H1 (cell line): ENCODE measurements at regions not wholly inside any gene's neighbourhood (a gene's known extent, or its start where the extent isn't known, plus 50 kb on each side); places are given as distances from the start of the nearest gene placed in this dataset.

Source experiments
- RAD21 ChIP-seq, 2 experiments: IDR thresholded peaks in 1 of 2; conservative IDR thresholded peaks in 1 of 2; 2 replicates each; pipeline ENCODE4 v1.6.1; 2011; ENCODE audit warnings: low read depth in 2 of 2, low read length in 2 of 2, improper control_type of control experiment in 1 of 2, inconsistent platforms in 1 of 2, mild to moderate bottlenecking in 1 of 2, moderate library complexity in 1 of 2
- TF ChIP-seq, protein P1 (sequence below): fragments of 300-600 bp; sonication (generic); IDR thresholded peaks from 2 replicates; pipeline ENCODE4 v1.7.1; 2012; ENCODE audit warnings: low read length, moderate library complexity, mild to moderate bottlenecking, inconsistent platforms; ENCODE audit not compliant: insufficient replicate concordance

DNA sequence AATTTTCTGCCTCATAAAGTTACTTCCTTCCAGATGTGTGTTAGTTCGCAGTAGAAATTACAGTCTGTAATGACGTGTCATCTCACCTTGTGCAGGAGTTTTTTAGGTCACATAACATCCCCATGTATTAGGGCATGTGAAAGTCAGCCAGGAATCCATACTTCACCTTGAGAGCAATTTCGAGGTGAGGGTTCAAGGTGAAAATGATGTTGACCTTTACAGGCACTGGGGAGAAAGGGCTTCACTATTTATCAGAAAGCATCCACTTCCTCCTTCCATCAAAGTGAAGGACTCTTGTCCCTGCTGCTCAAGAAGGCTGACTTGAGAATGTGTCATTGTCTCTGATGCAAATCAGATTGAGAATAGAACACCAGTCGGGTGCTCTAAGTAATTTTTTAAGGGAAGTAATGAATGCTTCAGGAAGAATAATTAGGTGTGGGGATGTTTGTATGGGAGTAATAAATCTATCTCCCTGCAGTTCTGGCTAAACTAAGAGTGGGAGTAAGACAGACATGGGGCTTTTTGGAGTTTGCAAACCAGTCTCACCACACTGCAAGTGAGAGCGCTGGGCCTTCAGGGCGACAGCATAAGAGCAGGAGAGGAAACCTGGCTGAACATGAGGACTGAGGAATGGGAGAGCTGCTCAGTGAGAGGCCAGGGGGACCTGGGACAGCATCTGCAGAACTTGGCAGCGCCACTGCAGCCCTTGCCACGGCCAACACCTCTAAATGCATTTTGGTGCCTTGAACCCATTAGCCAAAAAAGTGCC, 85.9 kb upstream of the IL12A start (continued):
- TF ChIP-seq, protein P1, sequence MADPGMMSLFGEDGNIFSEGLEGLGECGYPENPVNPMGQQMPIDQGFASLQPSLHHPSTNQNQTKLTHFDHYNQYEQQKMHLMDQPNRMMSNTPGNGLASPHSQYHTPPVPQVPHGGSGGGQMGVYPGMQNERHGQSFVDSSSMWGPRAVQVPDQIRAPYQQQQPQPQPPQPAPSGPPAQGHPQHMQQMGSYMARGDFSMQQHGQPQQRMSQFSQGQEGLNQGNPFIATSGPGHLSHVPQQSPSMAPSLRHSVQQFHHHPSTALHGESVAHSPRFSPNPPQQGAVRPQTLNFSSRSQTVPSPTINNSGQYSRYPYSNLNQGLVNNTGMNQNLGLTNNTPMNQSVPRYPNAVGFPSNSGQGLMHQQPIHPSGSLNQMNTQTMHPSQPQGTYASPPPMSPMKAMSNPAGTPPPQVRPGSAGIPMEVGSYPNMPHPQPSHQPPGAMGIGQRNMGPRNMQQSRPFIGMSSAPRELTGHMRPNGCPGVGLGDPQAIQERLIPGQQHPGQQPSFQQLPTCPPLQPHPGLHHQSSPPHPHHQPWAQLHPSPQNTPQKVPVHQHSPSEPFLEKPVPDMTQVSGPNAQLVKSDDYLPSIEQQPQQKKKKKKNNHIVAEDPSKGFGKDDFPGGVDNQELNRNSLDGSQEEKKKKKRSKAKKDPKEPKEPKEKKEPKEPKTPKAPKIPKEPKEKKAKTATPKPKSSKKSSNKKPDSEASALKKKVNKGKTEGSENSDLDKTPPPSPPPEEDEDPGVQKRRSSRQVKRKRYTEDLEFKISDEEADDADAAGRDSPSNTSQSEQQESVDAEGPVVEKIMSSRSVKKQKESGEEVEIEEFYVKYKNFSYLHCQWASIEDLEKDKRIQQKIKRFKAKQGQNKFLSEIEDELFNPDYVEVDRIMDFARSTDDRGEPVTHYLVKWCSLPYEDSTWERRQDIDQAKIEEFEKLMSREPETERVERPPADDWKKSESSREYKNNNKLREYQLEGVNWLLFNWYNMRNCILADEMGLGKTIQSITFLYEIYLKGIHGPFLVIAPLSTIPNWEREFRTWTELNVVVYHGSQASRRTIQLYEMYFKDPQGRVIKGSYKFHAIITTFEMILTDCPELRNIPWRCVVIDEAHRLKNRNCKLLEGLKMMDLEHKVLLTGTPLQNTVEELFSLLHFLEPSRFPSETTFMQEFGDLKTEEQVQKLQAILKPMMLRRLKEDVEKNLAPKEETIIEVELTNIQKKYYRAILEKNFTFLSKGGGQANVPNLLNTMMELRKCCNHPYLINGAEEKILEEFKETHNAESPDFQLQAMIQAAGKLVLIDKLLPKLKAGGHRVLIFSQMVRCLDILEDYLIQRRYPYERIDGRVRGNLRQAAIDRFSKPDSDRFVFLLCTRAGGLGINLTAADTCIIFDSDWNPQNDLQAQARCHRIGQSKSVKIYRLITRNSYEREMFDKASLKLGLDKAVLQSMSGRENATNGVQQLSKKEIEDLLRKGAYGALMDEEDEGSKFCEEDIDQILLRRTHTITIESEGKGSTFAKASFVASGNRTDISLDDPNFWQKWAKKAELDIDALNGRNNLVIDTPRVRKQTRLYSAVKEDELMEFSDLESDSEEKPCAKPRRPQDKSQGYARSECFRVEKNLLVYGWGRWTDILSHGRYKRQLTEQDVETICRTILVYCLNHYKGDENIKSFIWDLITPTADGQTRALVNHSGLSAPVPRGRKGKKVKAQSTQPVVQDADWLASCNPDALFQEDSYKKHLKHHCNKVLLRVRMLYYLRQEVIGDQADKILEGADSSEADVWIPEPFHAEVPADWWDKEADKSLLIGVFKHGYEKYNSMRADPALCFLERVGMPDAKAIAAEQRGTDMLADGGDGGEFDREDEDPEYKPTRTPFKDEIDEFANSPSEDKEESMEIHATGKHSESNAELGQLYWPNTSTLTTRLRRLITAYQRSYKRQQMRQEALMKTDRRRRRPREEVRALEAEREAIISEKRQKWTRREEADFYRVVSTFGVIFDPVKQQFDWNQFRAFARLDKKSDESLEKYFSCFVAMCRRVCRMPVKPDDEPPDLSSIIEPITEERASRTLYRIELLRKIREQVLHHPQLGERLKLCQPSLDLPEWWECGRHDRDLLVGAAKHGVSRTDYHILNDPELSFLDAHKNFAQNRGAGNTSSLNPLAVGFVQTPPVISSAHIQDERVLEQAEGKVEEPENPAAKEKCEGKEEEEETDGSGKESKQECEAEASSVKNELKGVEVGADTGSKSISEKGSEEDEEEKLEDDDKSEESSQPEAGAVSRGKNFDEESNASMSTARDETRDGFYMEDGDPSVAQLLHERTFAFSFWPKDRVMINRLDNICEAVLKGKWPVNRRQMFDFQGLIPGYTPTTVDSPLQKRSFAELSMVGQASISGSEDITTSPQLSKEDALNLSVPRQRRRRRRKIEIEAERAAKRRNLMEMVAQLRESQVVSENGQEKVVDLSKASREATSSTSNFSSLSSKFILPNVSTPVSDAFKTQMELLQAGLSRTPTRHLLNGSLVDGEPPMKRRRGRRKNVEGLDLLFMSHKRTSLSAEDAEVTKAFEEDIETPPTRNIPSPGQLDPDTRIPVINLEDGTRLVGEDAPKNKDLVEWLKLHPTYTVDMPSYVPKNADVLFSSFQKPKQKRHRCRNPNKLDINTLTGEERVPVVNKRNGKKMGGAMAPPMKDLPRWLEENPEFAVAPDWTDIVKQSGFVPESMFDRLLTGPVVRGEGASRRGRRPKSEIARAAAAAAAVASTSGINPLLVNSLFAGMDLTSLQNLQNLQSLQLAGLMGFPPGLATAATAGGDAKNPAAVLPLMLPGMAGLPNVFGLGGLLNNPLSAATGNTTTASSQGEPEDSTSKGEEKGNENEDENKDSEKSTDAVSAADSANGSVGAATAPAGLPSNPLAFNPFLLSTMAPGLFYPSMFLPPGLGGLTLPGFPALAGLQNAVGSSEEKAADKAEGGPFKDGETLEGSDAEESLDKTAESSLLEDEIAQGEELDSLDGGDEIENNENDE, result no peak
- no peak for TF ChIP-seq RAD21 (IDR thresholded peaks at IDR 0.05 in 1 of 2, conservative IDR thresholded peaks at IDR 0.05 in 1 of 2; ENCODE audit: low read depth in 2 of 2, low read length in 2 of 2)
